Ovary (tissue), 7 donors: ENCODE measurements at regions not wholly inside any gene's neighbourhood (a gene's known extent, or its start where the extent isn't known, plus 50 kb on each side); places are given as distances from the start of the nearest gene placed in this dataset.

Experiments used
- DNase-seq, 5 donors: peaks; one replicate each; pipeline ENCODE4 v3.0.0-alpha.2; 2019 to 2020
- H3K27ac ChIP-seq, 2 donors: fragments of 200-600 bp; one replicate each; pipeline versions ENCODE4 v1.5.1 to v1.8.0; 2019 to 2022
- H3K27me3 ChIP-seq: fragments of 200-600 bp; one replicate; pipeline ENCODE4 v1.8.0; 2022
- H3K36me3 ChIP-seq: fragments of 200-600 bp; sonication (generic); one replicate; pipeline ENCODE4 v1.5.1; 2019
- H3K4me1 ChIP-seq: one replicate; pipeline ENCODE4 v1.8.1; 2013; ENCODE audit warnings: mild to moderate bottlenecking, moderate library complexity; ENCODE audit not compliant: insufficient read depth
- H3K4me3 ChIP-seq: fragments of 200-600 bp; sonication (generic); one replicate; pipeline ENCODE4 v1.5.1; 2017
- H3K9me3 ChIP-seq, 2 donors: fragments of 200-600 bp in 1 of 2; sonication (generic) in 1 of 2; one replicate each; pipeline versions ENCODE4 v1.5.1 to v1.8.1; 2013 to 2019; ENCODE audit warnings: mild to moderate bottlenecking in 1 of 2, moderate library complexity in 1 of 2
- EP300 ChIP-seq: sonication (generic); formaldehyde crosslinking; IDR thresholded peaks from one replicate; pipeline ENCODE4 v1.6.1; 2017; ENCODE audit warnings: antibody characterized with exemption
- POLR2A ChIP-seq: fragments of 450-650 bp; IDR thresholded peaks from one replicate; pipeline ENCODE4 v1.6.1; 2017; ENCODE audit warnings: antibody characterized with exemption, mild to moderate bottlenecking, moderate library complexity
- WGBS, 3 donors: extraction: QIAGEN DNeasy Blood & Tissue Kit in 1 of 3; methylation state at CpG; one replicate each; pipeline versions ENCODE4 v1.1.5 to v1.1.7; 2013 to 2017; 5-methylcytosine and 5-hydroxymethylcytosine counted together
- intact Hi-C, 4 donors: fragments of 100-400 bp; cut with DNase I; formaldehyde crosslinking; loops; one replicate each; pipeline versions ENCODE4 v1.11.0 to v1.15.1; 2022 to 2023
- TF ChIP-seq, protein P1 (sequence below), 3 donors: fragments of 450-650 bp in 2 of 3; fragments of 200-600 bp in 1 of 3; IDR thresholded peaks; one replicate each; pipeline versions ENCODE4 v1.5.1 to v1.8.0; 2016 to 2022; ENCODE audit warnings: antibody characterized with exemption in 3 of 3, mild to moderate bottlenecking in 1 of 3
- donor health status: DM: no; HTN: no; CAD: no; lungs with moderate emphysema.
- donor health status: DM: no; HTN: no; CAD: no.
- donor health status: Bipolar disorder and iron deficiency.
- donor health status: DM: no; HTN: no; CAD: no.
- donor health status: DM: yes; HTN: yes; CAD: no.

DNA sequence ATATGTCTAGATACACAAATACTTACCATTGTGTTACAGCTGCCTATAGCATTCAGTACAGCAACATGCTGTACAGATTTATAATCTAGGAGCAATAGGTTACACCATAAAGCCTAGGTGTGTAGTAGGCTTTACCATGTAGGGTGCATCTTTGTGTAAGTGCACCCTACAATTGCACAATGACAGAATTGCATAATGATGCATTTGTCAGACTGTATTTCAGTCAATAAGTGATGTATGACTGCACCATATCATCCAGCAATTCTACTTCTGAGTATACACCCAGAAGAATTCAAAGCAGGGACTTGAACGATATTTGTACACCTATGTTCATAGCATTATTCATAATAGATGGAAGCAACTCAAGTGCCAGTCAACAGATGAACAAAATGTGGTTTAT lies 100.4 kb upstream of the SLC44A1 start:
- H3K4me1 ChIP-seq, result peaks cover 3% of the 10 kb centered on the region
- H3K27ac ChIP-seq, result no peak overlapping the region
- DNase-seq, result no peak
- no peak for TF ChIP-seq EP300
- TF ChIP-seq, protein P1, sequence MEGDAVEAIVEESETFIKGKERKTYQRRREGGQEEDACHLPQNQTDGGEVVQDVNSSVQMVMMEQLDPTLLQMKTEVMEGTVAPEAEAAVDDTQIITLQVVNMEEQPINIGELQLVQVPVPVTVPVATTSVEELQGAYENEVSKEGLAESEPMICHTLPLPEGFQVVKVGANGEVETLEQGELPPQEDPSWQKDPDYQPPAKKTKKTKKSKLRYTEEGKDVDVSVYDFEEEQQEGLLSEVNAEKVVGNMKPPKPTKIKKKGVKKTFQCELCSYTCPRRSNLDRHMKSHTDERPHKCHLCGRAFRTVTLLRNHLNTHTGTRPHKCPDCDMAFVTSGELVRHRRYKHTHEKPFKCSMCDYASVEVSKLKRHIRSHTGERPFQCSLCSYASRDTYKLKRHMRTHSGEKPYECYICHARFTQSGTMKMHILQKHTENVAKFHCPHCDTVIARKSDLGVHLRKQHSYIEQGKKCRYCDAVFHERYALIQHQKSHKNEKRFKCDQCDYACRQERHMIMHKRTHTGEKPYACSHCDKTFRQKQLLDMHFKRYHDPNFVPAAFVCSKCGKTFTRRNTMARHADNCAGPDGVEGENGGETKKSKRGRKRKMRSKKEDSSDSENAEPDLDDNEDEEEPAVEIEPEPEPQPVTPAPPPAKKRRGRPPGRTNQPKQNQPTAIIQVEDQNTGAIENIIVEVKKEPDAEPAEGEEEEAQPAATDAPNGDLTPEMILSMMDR (IDR thresholded peaks at IDR 0.05), result no peak
- TF ChIP-seq POLR2A, result no peak
- 90 to 95% (median 93%) methylated on average over 1 of the region's 1 CpG for WGBS, 3 donors
- no peaks in the 10 kb centered on the region for H3K27me3 ChIP-seq
- no peaks in the 10 kb centered on the region for H3K36me3 ChIP-seq
- no peak overlapping the region for H3K4me3 ChIP-seq
- H3K9me3 ChIP-seq, result no peaks in the 10 kb centered on the region
- intact Hi-C loops, result loop anchor here in 1 of 4 donors (10.0 kb wide), 1 partner anchor 79 kb away; no protein-coding TSS in a partner anchor

DNA sequence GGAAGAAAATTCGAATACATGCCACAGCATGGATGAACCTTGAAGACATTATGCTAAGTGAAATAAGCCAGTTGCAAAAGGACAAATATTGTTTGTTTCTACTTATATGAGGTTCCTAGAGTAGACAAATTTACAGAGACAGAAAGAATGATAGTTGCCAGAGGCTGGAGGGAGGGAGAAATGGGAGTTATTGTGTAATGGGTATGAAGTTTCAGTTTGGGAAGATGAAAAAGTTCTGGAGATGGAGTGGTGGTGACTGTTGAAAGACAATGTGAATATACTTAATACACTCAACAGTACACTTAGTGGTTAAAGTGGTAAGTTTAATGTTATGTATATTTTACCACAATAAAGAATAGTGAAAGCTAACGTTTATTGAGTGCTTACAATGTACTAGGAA lies 99.6 kb upstream of the SLC44A1 start:
- intact Hi-C loops, result loop anchor here in 1 of 4 donors (10.0 kb wide), 1 partner anchor 80 kb away; no protein-coding TSS in a partner anchor
- H3K4me3 ChIP-seq, result no peak overlapping the region
- H3K27me3 ChIP-seq, result no peaks in the 10 kb centered on the region
- H3K27ac ChIP-seq, result no peak overlapping the region
- no peaks in the 10 kb centered on the region for H3K4me1 ChIP-seq
- WGBS, 3 donors, result 65 to 72% (median 71%) methylated on average over 2 of the region's 2 CpGs
- H3K9me3 ChIP-seq, result no peaks in the 10 kb centered on the region
- H3K36me3 ChIP-seq, result no peaks in the 10 kb centered on the region
- TF ChIP-seq, protein P1 (IDR thresholded peaks at IDR 0.05), result no peak
- TF ChIP-seq POLR2A (no peak), EP300 (no peak)
- DNase-seq, result no peak

DNA sequence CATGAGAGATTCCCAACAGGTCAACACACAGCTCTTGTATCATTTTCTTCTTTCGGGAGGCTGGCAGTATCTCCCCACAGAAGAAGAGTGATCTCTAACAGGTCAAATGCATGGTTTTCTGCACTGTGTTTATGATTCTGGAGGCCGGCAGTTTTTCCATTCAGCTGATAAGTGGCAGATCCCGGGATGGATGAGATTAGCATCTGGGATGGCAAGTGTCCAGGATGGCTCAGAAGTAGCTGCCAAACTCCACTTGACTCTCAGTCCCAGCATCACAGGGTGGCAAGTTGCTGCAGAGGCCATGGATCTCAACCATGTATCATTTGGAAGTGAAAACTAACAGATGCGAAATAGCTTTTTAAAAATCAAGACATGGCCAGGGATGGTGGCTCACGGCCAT lies 97.8 kb upstream of the SLC44A1 start:
- Histone ChIP-seq H3K27ac (no peak overlapping the region), H3K27me3 (no peaks in the 10 kb centered on the region), H3K4me1 (no peaks in the 10 kb centered on the region), H3K9me3 (no peaks in the 10 kb centered on the region), H3K4me3 (no peak overlapping the region), H3K36me3 (no peaks in the 10 kb centered on the region)
- intact Hi-C loops, result loop anchor here in 1 of 4 donors (10.0 kb wide), 1 partner anchor 82 kb away; no protein-coding TSS in a partner anchor
- DNase-seq, result no peak
- TF ChIP-seq EP300 (no peak), POLR2A (no peak)
- TF ChIP-seq, protein P1 (IDR thresholded peaks at IDR 0.05), result no peak
- WGBS, 3 donors, result 80 to 85% (median 84%) methylated on average over 5 of the region's 5 CpGs

DNA sequence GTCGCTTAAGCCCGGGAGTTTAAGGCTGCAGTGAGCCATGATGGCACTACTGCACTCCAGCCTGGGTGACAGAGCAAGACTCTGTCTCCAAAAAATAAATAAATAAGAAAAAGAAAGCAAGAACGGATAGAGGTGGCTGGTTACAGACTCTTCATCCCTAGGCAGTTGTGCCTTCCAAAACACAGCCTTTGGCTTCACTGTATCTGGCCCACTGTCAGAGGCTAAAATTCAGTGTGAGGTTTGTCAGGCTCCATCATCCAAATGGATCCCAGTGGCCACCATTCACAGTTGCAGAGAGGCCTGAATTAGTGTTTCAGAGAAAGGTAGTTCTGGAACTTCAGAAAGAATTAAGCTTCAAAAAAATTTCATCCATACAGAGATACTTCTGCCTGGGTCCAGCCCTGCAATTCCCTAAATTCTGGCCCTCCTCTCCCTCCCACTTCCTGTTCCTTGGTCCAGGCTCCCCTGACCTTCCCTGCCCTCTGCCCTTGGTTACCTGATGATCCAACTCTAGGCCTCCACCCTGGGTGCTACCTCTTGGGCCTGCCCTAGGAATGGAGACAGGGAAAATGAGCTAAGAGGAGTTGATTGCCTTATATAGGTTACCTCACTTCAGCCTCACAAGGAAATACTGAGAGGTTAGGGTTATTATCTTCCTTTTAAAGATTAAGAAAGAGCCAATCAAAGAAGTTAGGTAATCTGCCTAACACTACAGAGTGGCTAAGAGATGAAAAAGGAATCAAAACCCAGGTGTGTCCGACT lies 97.2 kb upstream of the SLC44A1 start:
- no peak overlapping the region for H3K4me3 ChIP-seq
- DNase-seq, result no peak
- no peaks in the 10 kb centered on the region for H3K36me3 ChIP-seq
- no peaks in the 10 kb centered on the region for H3K9me3 ChIP-seq
- TF ChIP-seq, protein P1 (IDR thresholded peaks at IDR 0.05), result no peak
- TF ChIP-seq POLR2A, result no peak
- 83 to 97% (median 93%) methylated on average over 4 of the region's 4 CpGs for WGBS, 3 donors
- H3K27ac ChIP-seq, result no peak overlapping the region
- H3K4me1 ChIP-seq, result no peaks in the 10 kb centered on the region
- H3K27me3 ChIP-seq, result no peaks in the 10 kb centered on the region
- intact Hi-C loops, result loop anchor here in 1 of 4 donors (10.0 kb wide), 1 partner anchor 82 kb away; no protein-coding TSS in a partner anchor
